Fibroblast of villous mesenchyme (primary cell): ENCODE measurements at regions not wholly inside any gene's neighbourhood (a gene's known extent, or its start where the extent isn't known, plus 50 kb on each side); places are given as distances from the start of the nearest gene placed in this dataset.

Experiments
- DNase-seq: peaks from one replicate; pipeline ENCODE4 v3.0.0-alpha.2; 2010; ENCODE audit warnings: low read depth
- H3K4me3 ChIP-seq: 2 replicates; pipeline ENCODE4 v1.5.1; 2011; ENCODE audit warnings: low read depth, mild to moderate bottlenecking, low read length
- CTCF ChIP-seq: IDR thresholded peaks from 2 replicates; pipeline ENCODE4 v1.5.1; 2012; ENCODE audit warnings: low read depth, mild to moderate bottlenecking, low read length; ENCODE audit not compliant: insufficient read depth

DNA sequence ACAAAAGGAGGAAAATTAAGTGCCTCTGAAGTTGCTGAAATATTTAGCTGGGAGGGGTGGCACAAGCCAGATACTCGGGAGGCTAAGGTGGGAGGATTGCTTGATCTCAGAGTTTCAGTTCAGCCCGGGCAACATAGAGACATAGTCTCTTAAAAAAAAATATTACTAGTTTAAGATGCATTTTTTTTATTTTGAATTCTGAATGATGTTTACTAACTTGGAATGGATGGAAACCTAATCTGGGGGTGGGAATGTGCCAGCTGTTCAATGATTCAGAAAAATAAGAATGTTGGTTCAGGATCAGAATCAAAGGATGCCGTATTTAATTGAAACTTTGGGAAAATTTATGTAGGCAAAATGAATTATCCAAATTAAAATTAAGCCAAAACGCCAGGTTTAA is 167.2 kb upstream of the ANK2 start:
- H3K4me3 ChIP-seq, result no peak overlapping the region
- no peak for TF ChIP-seq CTCF
- no peak for DNase-seq

DNA sequence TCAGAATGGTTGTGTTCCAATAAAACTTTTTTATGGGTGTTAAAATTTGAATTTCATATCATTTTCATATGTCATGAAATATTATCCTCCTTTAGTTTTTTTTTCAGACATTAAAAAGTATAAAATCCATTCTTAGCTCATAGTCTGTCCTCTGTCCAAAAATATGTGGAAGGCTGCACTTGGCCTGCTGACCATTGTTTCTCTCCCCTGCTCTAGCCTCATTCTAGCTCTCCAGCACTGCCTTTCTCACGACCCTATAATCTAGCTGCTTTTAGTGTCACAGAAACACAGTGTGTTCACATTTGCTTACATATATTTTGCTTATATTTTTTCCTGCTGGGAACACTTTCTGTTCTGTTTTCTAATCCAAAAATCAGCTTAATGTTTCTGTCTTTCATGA is 165.0 kb upstream of the ANK2 start:
- no peak for TF ChIP-seq CTCF
- H3K4me3 ChIP-seq, result no peak overlapping the region
- DNase-seq, result no peak

- no peak for TF ChIP-seq CTCF
Observed at GRCh38 chr4:112885897-112886296, 163.6 kb upstream of the ANK2 start.

DNA sequence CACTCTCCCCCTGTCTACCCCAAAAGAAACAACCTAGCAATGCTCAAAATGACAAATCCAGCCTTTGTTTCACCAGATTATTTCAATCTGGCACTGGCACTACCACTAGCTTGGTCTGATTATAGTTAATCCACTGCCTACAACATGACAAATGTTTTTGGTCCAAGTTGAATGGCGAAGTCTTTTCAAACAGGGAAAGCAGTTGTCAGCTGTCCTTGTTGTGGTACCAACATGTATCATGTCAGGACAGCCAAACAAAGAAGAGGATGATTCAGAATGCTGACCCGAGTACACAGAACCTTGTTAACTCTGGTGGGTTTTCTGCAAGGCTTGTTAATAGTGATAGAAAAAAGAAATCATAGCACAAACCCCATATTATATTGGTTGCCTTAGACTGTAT is 160.8 kb upstream of the ANK2 start:
- TF ChIP-seq CTCF, result no peak
- no peak for DNase-seq
- no peak overlapping the region for H3K4me3 ChIP-seq

More at GRCh38 chr4:112885897-112886296, 163.6 kb upstream of the ANK2 start:
- no peak for DNase-seq
- no peak overlapping the region for H3K4me3 ChIP-seq

DNA sequence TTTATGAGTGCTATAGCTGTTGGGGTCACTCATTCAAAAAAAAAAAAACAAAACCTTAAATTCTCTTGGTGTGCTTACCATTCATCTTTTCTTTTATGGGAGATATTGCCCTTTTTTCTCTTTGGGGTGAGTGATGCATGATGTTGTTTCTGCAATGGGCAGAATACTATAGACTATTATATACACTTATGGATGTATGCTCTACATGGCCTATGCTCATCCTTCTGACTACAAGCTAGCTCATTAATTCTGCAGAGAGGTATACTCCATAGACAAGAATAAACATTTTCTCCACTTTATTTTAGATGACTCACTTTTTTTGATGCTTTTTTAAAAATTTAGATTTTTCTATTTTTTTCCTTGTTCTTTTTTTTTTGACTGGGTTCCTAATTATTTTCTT is 160.3 kb upstream of the ANK2 start:
- TF ChIP-seq CTCF, result no peak
- no peak overlapping the region for H3K4me3 ChIP-seq
- DNase-seq, result no peak

DNA sequence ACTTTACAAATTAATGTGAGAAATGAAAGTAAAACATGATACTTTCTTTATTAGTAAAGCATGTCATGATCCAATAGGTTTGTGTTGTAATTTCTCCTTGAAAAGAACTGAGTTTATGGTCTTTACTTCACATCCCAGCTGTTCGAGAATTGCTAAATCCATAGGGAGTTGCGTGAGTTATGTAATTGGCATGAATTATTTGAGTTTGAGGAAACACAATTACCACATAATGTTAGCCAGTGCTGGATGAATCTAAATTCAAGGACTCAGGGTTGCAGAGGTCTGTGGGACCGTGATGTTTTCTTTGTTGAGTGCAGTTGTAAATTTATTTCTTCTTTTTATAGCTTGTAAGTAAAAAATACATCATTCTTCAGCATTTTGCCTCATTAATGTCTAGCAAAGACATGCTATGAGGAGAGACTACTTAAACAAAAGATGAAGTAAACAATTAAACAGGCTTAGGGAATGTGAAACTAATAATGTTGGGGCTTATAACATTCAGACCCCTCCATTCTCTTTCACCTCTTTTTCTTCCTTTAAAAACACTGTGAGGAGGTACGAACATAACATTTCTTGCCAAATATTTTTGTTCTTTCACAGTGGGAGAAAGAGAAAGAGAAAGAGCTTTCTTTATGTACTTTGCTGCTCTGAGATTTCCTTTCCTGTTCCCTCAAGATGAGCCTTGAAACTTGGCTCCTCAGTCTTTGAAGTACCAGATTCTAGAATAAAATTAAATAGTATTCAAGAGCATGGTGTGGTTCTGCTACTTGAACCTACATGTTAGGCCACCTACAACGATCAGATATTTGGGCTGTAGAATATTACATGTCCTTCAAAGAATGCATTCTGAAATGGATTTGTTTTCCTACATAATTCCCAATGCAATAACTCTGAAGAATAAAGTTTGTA is 159.6 kb upstream of the ANK2 start:
- peak; percentile 88 for DNase-seq
- H3K4me3 ChIP-seq, result no peak overlapping the region
- no peak for TF ChIP-seq CTCF
